Endothelial cell of umbilical vein (primary cell): ENCODE measurements at regions not wholly inside any gene's neighbourhood (a gene's known extent, or its start where the extent isn't known, plus 50 kb on each side); places are given as distances from the start of the nearest gene placed in this dataset.

Source experiments
- BruUV-seq: library from RNA; stranded (reverse); fragments of 400-500 nt; replicated peaks from 2 replicates; lab custom pipeline; 2021; lab: Mats Ljungman, UMichigan
- CTCF ChIA-PET: fragments of 300-600, 350-600 bp; sonication (Branson Sonifier 250); formaldehyde crosslinking; loops from one replicate; lab custom pipeline; 2021; ENCODE audit warnings: antibody characterized with exemption, inconsistent platforms; lab: Charles Lee
- POLR2A ChIA-PET: fragments of 300-600, 350-600 bp; sonication (Branson Sonifier 250); formaldehyde crosslinking; loops from one replicate; lab custom pipeline; 2021; ENCODE audit warnings: antibody characterized with exemption, inconsistent platforms; lab: Charles Lee
- DNase-seq: peaks from one replicate; pipeline ENCODE4 v3.0.0-alpha.2; 2011; ENCODE audit warnings: low read depth, low spot score
- FAIRE-seq: peaks from 2 replicates; lab custom pipeline; 2011; peaks lifted over from hg19 to GRCh38; lab: Jason Lieb, UNC
- H2AFZ ChIP-seq: 2 replicates; pipeline ENCODE4 v1.6.0; 2012; ENCODE audit warnings: low read depth, low read length, control low read depth, inconsistent platforms
- H3K27ac ChIP-seq: 2 replicates; pipeline ENCODE4 v1.5.1; 2011; ENCODE audit warnings: low read depth, mild to moderate bottlenecking, control low read depth, low read length, moderate library complexity; ENCODE audit not compliant: insufficient read depth
- H3K27me3 ChIP-seq, 2 experiments: 2 replicates each; pipeline versions ENCODE4 v1.6.0 to v1.6.1; 2011; ENCODE audit warnings: low read length in 2 of 2, mixed read lengths in 1 of 2; ENCODE audit not compliant: control insufficient read depth in 2 of 2, insufficient read depth in 2 of 2
- H3K36me3 ChIP-seq, 2 experiments: 2 replicates in 1 of 2; 3 replicates in 1 of 2; pipeline ENCODE4 v1.5.1; 2011; ENCODE audit warnings: low read length in 2 of 2, mild to moderate bottlenecking in 1 of 2, moderate library complexity in 1 of 2; ENCODE audit not compliant: control insufficient read depth in 2 of 2, insufficient read depth in 2 of 2; ENCODE audit errors: extremely low read depth in 1 of 2
- H3K4me1 ChIP-seq: 3 replicates; pipeline ENCODE4 v1.5.1; 2011; ENCODE audit warnings: mild to moderate bottlenecking, low read length; ENCODE audit not compliant: control insufficient read depth, insufficient read depth; ENCODE audit errors: extremely low read depth
- H3K4me2 ChIP-seq: 2 replicates; pipeline ENCODE4 v1.6.1; 2011; ENCODE audit warnings: low read length, control low read depth, mixed read lengths; ENCODE audit not compliant: insufficient read depth
- H3K4me3 ChIP-seq, 3 experiments: fragments of 200-600 bp in 1 of 3; sonication (generic), shearing (Covaris generic) in 1 of 3; replicated peaks in 1 of 3; 2 replicates each; pipeline ENCODE4 v1.5.1; 2011 to 2016; ENCODE audit warnings: control low read depth in 3 of 3, low read length in 3 of 3, mild to moderate bottlenecking in 2 of 3, inconsistent platforms in 1 of 3, low read depth in 1 of 3, moderate library complexity in 1 of 3; ENCODE audit not compliant: insufficient read depth in 1 of 3
- H3K79me2 ChIP-seq: 2 replicates; pipeline ENCODE4 v1.6.0; 2012; ENCODE audit warnings: low read length, inconsistent platforms; ENCODE audit not compliant: control insufficient read depth, insufficient read depth
- H3K9ac ChIP-seq: replicated peaks from 2 replicates; pipeline ENCODE3; 2011; ENCODE audit warnings: low read length, control low read depth; ENCODE audit not compliant: insufficient read depth; ENCODE audit errors: extremely low read depth
- H3K9me1 ChIP-seq: replicated peaks from 3 replicates; pipeline ENCODE4 v1.6.0; 2011; ENCODE audit warnings: mild to moderate bottlenecking, low read length; ENCODE audit not compliant: control insufficient read depth, insufficient read depth; ENCODE audit errors: extremely low read depth
- H3K9me3 ChIP-seq: replicated peaks from 2 replicates; pipeline ENCODE4 v1.5.1; 2012; ENCODE audit warnings: low read length, inconsistent platforms; ENCODE audit not compliant: control insufficient read depth, insufficient read depth
- H4K20me1 ChIP-seq: replicated peaks from 2 replicates; pipeline ENCODE3; 2011; ENCODE audit warnings: mild to moderate bottlenecking, low read length; ENCODE audit not compliant: control insufficient read depth, insufficient read depth; ENCODE audit errors: extremely low read depth
- EZH2 ChIP-seq: IDR thresholded peaks from 2 replicates; pipeline ENCODE4 v1.6.1; 2012; ENCODE audit warnings: borderline replicate concordance, low read depth, mild to moderate bottlenecking, moderate library complexity, low read length, inconsistent platforms; ENCODE audit not compliant: severe bottlenecking
- FOS ChIP-seq: IDR thresholded peaks from 2 replicates; pipeline ENCODE4 v1.6.1; 2011; ENCODE audit warnings: mild to moderate bottlenecking, low read length, moderate library complexity, borderline replicate concordance; ENCODE audit not compliant: insufficient read depth
- GATA2 ChIP-seq: IDR thresholded peaks from 2 replicates; pipeline ENCODE4 v1.7.0; 2011; ENCODE audit warnings: low read depth, mild to moderate bottlenecking, moderate library complexity, mixed read lengths, low read length; ENCODE audit not compliant: insufficient read length, insufficient read depth
- JUN ChIP-seq: IDR thresholded peaks from 2 replicates; pipeline ENCODE4 v1.6.1; 2011; ENCODE audit warnings: borderline replicate concordance, low read depth; ENCODE audit not compliant: insufficient read length, insufficient read depth
- MYC ChIP-seq: IDR thresholded peaks from one replicate; pipeline ENCODE4 v1.6.1; 2011; ENCODE audit warnings: mild to moderate bottlenecking, low read depth, low read length
- POLR2A ChIP-seq: IDR thresholded peaks from 2 replicates; pipeline ENCODE4 v1.6.1; 2012; ENCODE audit warnings: low read depth, mild to moderate bottlenecking, control low read depth, low read length
- POLR2AphosphoS5 ChIP-seq: IDR thresholded peaks from 2 replicates; pipeline ENCODE4 v1.6.1; 2012; ENCODE audit warnings: low read depth, mild to moderate bottlenecking, control low read depth, low read length, moderate library complexity; ENCODE audit not compliant: insufficient read depth
- dilution Hi-C: fragments of 300-500 bp; cut with MboI; formaldehyde crosslinking; loops from one replicate; pipeline ENCODE4 v1.15.0; 2019; ENCODE audit warnings: low sequenced_read_pairs; ENCODE audit not compliant: extremely low pct_ligation_motif_present
- intact Hi-C: fragments of 100-400 bp; cut with micrococcal nuclease; formaldehyde crosslinking; loops from one replicate; pipeline ENCODE4 v1.10.0; 2022
- TF ChIP-seq, protein P1 (sequence below): IDR thresholded peaks from 2 replicates; pipeline ENCODE4 v1.6.1; 2011; ENCODE audit not compliant: insufficient read depth, insufficient read length
- TF ChIP-seq, protein P2 (sequence below), 2 donors: IDR thresholded peaks; 1 replicate in 1 of 2; 2 replicates in 1 of 2; pipeline ENCODE4 v1.5.1; 2011; ENCODE audit warnings: low read length in 2 of 2, mild to moderate bottlenecking in 2 of 2, moderate library complexity in 2 of 2, control low read depth in 1 of 2, inconsistent platforms in 1 of 2, low read depth in 1 of 2; ENCODE audit not compliant: insufficient read depth in 1 of 2; ENCODE audit errors: extremely low read depth in 1 of 2

DNA sequence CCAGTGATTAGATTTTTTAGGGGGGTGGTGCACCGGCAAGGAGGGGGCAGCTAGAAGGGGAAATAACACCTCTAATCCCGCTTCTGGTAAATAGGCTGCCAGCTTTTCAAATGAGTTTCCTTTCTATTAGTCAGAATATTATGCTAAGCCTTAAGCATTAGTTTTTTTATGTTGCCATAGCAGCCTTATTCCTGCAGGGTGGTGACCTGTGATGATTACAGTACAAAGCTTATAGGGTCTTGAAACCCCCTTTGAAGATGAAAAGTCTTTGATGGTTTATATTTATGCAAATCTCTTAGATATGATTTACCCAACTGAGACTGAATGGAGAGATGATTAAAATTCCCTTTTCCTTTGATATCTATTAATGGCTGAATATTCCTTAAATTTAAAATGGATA is 109.8 kb downstream of the ZIC5 start:
- H3K9me1 ChIP-seq, result no peaks in the 10 kb centered on the region
- H3K27me3 ChIP-seq, result peaks cover 3 to 5% of the 10 kb centered on the region in 2 experiments
- H4K20me1 ChIP-seq, result no peaks in the 10 kb centered on the region
- BruUV-seq, result no TSS peak
- ChIA-PET CTCF (no interaction called here), POLR2A (no interaction called here)
- FAIRE-seq (no peak), DNase-seq (no peak)
- H3K9me3 ChIP-seq, result no peaks in the 10 kb centered on the region
- no peaks in the 10 kb centered on the region for H3K79me2 ChIP-seq
- dilution Hi-C loops (no loop called here), intact Hi-C loops (no loop called here)
- no peak overlapping the region for H3K4me3 ChIP-seq
- H2AFZ ChIP-seq, result no peak overlapping the region
- H3K4me1 ChIP-seq, result no peaks in the 10 kb centered on the region
- no peak overlapping the region for H3K9ac ChIP-seq
- no peak overlapping the region for H3K27ac ChIP-seq
- H3K36me3 ChIP-seq, result no peaks in the 10 kb centered on the region
- no peak overlapping the region for H3K4me2 ChIP-seq
- no peak for TF ChIP-seq FOS
- no peak for TF ChIP-seq EZH2
- no peak for TF ChIP-seq MYC
- TF ChIP-seq, protein P1, sequence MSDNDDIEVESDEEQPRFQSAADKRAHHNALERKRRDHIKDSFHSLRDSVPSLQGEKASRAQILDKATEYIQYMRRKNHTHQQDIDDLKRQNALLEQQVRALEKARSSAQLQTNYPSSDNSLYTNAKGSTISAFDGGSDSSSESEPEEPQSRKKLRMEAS, result no peak
- no peak for TF ChIP-seq POLR2A
- TF ChIP-seq, protein P2, sequence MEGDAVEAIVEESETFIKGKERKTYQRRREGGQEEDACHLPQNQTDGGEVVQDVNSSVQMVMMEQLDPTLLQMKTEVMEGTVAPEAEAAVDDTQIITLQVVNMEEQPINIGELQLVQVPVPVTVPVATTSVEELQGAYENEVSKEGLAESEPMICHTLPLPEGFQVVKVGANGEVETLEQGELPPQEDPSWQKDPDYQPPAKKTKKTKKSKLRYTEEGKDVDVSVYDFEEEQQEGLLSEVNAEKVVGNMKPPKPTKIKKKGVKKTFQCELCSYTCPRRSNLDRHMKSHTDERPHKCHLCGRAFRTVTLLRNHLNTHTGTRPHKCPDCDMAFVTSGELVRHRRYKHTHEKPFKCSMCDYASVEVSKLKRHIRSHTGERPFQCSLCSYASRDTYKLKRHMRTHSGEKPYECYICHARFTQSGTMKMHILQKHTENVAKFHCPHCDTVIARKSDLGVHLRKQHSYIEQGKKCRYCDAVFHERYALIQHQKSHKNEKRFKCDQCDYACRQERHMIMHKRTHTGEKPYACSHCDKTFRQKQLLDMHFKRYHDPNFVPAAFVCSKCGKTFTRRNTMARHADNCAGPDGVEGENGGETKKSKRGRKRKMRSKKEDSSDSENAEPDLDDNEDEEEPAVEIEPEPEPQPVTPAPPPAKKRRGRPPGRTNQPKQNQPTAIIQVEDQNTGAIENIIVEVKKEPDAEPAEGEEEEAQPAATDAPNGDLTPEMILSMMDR (IDR thresholded peaks at IDR 0.05; ENCODE audit: extremely low read depth in 1 of 2, insufficient read depth in 1 of 2, low read depth in 1 of 2, low read length in 2 of 2), result no peak
- TF ChIP-seq JUN, result no peak
- TF ChIP-seq GATA2, result no peak
- no peak for TF ChIP-seq POLR2AphosphoS5
